Left hindlimb (tissue), 1 donor: ENCODE measurements at regions not wholly inside any gene's neighbourhood (a gene's known extent, or its start where the extent isn't known, plus 50 kb on each side); places are given as distances from the start of the nearest gene placed in this dataset.

Source experiments
- DNase-seq: peaks from one replicate; pipeline ENCODE4 v3.0.0-alpha.2; 2018

- no peak for DNase-seq
These were observed 549.5 kb downstream of the EPHA4 start for GRCh38 chr2:221022554-221022953.

DNA sequence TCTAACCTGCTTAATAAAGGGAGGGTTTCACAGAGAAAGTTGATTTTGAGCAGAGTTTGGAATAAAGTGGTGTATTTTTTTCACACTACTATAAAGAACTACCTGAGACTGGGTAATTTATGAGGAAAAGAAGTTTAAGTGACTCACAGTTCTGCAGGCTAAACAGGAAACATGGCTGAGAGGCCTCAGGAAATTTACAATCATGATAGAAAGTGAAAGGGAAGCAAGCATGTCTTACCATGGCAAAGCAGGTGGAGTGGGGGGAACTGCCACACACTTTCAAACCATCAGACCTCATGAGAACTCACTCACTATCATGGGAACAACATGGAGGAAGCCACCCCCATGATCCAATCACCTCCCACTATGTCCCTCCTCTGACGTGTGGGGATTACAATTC, 546.7 kb downstream of the EPHA4 start:
- DNase-seq = no peak

- DNase-seq = no peak
These were observed 537.9 kb downstream of the EPHA4 start for GRCh38 chr2:221034026-221034701.

DNA sequence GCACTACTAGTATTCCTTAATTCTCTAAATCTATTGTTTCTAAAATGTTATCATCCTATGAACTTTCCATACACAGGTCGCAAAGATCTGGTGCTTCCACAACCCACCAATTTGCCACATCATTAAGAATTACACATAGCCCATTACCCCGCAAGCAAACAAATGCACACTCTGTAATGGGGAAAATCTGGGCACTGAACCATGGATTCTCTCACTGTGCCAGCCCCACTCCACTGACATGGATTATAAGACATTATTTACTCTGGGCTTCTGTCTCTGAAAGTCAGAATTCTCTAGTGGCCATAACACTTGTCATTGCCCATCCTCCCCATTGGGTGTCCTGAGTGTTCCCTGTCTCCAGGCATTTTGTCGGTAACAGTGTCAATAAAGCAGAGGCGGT, 537.1 kb downstream of the EPHA4 start:
- no peak for DNase-seq

GRCh38 chr2:221042926-221043325, 529.2 kb downstream of the EPHA4 start:
- no peak for DNase-seq

GRCh38 chr2:221044781-221045180, 527.3 kb downstream of the EPHA4 start:
- no peak for DNase-seq

GRCh38 chr2:221050020-221050795, 521.9 kb downstream of the EPHA4 start:
- DNase-seq = no peak

GRCh38 chr2:221051162-221051561, 520.9 kb downstream of the EPHA4 start:
- DNase-seq = no peak

DNA sequence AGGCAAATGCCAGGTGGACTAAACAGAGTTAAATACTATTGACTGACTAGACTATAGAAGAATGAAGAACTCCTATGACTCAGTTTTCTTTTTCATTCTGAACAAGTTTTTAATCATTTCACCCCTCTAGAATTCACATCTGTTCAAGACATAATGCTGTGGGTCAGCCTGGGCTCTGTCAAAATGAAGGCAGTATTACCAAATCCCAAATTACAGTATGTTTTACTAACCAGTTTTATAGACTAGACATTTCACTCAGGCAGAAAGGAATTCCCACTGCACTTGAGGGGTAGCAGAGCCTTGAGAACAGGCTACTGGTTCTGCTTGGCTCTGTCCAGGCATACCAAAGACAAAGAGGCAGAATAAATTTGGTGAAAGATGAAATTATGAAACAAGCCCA, 511.7 kb downstream of the EPHA4 start:
- no peak for DNase-seq

DNA sequence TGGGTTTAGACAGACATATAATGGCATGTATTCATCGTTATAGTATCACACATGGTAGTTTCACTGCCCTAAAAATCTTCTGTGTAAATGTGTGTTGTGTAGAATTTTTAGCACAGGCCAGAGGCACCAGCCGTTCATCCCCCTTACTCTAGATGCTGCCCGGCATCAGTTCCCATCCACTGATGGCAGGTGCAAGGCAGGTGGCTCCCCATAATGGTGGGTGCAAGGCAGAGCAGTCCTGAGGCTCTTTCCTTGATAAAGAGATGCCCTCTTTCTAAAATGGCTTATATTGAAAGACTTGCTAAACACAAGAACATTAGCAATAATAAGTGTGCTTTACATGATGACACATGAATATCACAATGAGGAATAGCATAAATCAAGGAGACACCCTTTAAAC, 508.5 kb downstream of the EPHA4 start:
- DNase-seq = no peak

DNA sequence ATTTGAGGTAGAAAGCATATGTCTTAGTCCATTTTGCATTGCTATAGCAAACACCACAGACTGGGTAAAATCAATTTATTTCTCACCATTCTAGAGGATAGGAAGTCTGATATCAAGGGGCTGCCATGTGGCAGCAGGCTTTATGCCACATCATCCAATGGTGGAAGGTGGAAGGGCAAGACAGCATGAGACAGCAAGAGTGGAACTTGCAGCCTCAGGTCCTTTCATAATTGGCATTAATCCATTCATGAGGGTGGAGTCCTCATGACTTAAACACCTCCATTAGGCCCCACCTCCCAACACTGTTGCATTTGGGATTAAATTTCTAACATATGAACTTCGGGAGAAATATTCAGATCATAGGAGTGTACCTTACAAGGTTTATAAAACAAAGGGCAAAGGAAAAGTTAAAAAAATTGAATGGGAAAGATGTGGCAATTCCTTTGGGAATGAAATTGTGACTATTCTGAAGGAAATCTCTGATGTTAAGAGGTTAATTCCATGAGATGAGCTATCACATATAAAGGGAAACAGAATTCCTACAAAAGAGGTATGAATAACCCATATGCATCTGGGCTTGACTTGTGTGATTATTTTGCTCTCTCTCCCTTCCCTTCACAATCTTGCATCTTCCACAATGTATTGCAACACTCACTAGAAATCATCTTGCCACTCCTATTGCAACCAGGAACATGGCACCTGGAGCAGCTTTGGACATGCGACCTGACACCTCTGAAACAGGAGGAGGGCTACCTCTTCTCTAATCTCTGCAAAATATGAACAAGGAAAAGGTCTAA, 507.8 kb downstream of the EPHA4 start:
- DNase-seq = no peak

GRCh38 chr2:221064880-221065279, 507.2 kb downstream of the EPHA4 start:
- no peak for DNase-seq

- DNase-seq = no peak
These were observed 504.0 kb downstream of the EPHA4 start for GRCh38 chr2:221068123-221068522.

GRCh38 chr2:221070106-221070505, 502.0 kb downstream of the EPHA4 start:
- DNase-seq = no peak

DNA sequence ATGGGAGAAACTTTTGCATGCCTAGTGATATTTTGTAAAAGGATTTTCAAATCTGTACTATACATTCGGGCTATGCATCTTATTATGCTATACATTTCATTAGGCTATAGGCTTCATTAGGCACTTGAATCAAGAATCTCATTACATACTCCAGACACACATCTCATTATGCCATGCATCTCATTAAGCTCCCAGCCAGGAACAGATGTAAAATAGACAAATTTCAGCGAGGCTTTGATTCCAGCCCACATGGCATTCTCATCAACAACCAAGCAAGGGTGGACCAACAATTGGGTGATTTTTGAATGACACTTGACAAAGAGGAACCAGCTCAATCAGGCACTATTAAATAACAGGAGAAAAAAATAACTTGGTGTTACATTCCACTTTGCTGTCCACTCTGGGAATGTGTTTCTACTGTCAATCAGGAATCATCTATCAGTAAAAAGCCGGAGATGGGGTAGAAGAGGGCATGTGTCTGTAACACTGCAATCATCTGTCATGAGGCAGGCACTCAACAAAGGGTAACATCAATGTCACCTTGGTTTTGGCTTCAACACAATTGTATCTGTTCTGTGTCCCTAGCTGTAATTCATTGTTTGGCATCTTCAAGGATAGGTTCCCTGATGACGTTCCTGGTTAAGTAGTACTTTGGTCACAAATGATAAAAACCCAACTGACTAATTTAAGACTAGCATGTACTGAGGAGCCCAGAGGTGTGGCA, 498.6 kb downstream of the EPHA4 start:
- no peak for DNase-seq

DNA sequence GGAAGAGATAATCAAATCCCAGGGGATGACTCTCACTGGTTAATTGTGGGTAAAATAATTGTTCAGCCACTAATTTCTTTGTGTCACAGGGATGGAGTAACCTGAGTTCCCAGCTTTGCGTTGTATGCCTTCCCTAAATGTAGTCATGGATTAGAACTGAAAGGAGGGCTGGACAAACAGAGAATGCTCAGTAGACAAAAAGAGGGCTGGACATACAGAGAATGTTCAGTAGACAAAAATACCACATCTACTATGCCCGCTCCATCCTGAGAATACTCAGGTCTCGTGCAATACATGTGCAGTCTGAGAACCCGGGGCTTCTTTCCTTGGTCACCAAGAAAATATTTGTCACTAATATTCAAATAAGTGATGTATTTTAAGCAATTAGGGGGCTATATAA, 497.9 kb downstream of the EPHA4 start:
- no peak for DNase-seq

GRCh38 chr2:221075203-221075602, 496.9 kb downstream of the EPHA4 start:
- DNase-seq = no peak

GRCh38 chr2:221077251-221077650, 494.9 kb downstream of the EPHA4 start:
- DNase-seq = no peak

DNA sequence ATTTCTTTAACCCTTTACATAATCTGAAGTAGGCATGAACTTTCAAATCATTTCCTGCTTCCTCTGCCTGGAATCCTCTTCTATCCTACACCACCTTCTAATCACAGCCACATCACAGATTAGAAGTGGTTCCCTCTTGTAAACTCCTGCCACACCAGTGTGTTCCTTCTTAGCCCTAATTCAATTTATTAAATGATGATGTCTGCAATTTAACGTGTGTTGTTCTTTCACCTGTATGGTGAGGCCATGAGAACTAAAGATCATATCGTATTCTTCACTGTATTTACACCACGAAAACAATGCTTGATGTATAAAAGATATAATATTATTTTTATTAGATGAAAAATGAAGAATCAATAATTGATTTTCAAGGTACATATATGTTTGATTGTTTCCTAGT, 494.3 kb downstream of the EPHA4 start:
- DNase-seq = no peak

DNA sequence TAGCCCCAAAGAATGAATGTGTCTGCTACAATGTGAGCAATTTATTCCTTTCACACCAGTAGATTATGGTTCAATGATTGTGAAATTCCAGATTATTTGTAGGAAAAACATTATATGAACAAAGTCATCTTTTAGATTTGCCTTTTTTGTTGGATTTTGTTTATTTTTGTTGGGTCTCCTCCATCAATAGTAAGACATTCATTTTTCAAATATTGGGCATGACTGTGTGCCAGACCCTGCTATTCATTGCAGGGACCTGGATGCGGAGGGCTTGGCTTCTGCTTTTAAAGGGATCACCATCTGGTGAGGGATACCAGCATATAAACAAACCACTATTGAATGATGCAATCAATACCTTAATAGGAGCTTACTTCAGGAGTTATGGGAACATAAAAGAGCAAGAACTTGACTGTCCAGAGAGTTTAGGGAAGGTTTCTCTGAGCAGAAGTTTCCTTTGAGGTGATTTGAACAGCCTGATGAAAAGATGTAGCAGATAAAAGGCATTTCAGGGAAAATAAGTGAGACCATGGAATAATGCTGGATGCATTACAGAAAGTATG, 486.7 kb downstream of the EPHA4 start:
- DNase-seq = no peak

- no peak for DNase-seq
These were observed 486.2 kb downstream of the EPHA4 start for GRCh38 chr2:221085936-221086335.

DNA sequence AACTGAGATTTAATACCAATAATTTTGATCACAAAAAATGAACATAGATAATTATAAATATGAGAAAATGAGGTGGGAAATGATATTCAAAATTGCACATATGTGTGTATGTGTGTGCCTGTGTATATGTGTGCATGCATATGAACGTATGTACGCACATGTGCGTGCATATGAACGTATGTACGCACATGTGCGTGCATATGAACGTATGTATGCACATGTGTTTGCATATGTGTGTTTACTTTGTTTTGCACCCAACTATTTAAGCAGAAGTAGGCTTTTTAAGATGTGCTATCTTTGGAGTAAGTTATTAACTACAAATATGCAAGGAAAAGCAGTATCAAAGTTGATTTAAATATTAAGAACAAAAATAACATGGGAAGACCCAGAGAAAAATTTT, 484.3 kb downstream of the EPHA4 start:
- DNase-seq = no peak

DNA sequence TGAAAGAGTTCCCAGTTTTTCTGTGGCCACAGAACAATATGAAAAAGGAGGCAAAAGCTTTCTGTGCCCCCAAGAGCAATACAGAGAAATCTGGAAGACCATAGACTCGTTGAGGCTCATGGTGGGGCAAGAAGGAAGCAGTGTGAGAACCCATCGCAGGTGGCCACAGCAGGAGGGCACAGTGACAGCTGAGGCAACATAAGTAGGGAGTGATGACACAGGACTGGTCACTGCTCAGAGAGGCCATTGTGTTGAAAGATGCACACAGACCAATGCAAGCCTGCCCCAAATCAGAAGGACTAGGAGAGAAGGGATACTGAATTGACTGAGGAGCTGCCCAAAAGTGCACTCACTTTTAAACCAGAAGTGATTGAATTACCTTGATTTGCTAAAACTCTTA, 483.6 kb downstream of the EPHA4 start:
- no peak for DNase-seq
